Fibroblast of gingiva (primary cell): ENCODE measurements at regions not wholly inside any gene's neighbourhood (a gene's known extent, or its start where the extent isn't known, plus 50 kb on each side); places are given as distances from the start of the nearest gene placed in this dataset.
"Not testable (repeated sequence)": the region's sequence is repeated elsewhere in the genome, so short reads cannot be mapped to it uniquely, and the experiment has no call there.

Source experiments
- DNase-seq: peaks from one replicate; pipeline ENCODE4 v3.0.0-alpha.2; 2011; ENCODE audit warnings: low read depth

- no peak for DNase-seq
Observed at GRCh38 chr2:240254337-240255164, 114.1 kb upstream of the OTOS start.

- no peak for DNase-seq
Observed at GRCh38 chr2:240255165-240255491, 114.7 kb upstream of the OTOS start.

GRCh38 chr2:240255811-240256703 is 115.6 kb upstream of the OTOS start:
- DNase-seq: no peak

- DNase-seq: no peak
Observed at GRCh38 chr2:240256704-240257637, 116.5 kb upstream of the OTOS start.

- DNase-seq: no peak
Observed at GRCh38 chr2:240257940-240258580, 117.6 kb upstream of the OTOS start.

GRCh38 chr2:240258685-240259084 is 118.2 kb upstream of the OTOS start:
- DNase-seq: no peak

GRCh38 chr2:240259201-240259923 is 118.9 kb upstream of the OTOS start:
- no peak for DNase-seq

GRCh38 chr2:240259924-240260529 is 119.6 kb upstream of the OTOS start:
- DNase-seq: no peak

GRCh38 chr2:240260664-240261063 is 120.2 kb upstream of the OTOS start:
- DNase-seq: no peak

- not testable (repeated sequence) for DNase-seq
Observed at GRCh38 chr2:240262578-240262977, 122.1 kb upstream of the OTOS start.

- DNase-seq: no peak
Observed at GRCh38 chr2:240269380-240269779, 128.9 kb upstream of the OTOS start.

- no peak for DNase-seq
Observed at GRCh38 chr2:240269886-240270285, 129.4 kb upstream of the OTOS start.

- DNase-seq: no peak
Observed at GRCh38 chr2:240271716-240272341, 131.4 kb upstream of the OTOS start.

GRCh38 chr2:240275386-240275785 is 134.9 kb upstream of the OTOS start:
- DNase-seq: no peak

- DNase-seq: peak; percentile 34
Observed at GRCh38 chr2:240277073-240277806, 136.8 kb upstream of the OTOS start.

- no peak for DNase-seq
Observed at GRCh38 chr2:240277807-240278522, 137.5 kb upstream of the OTOS start.

GRCh38 chr2:240278661-240279060 is 138.2 kb upstream of the OTOS start:
- no peak for DNase-seq

GRCh38 chr2:240280621-240281020 is 140.2 kb upstream of the OTOS start:
- DNase-seq: no peak
